ENCODE measurements at regions not wholly inside any gene's neighbourhood (a gene's known extent, or its start where the extent isn't known, plus 50 kb on each side); places are given as distances from the start of the nearest gene placed in this dataset.
A peak's percentile ranks its signal among the peaks of the same experiment; 100 is the strongest.

DNA sequence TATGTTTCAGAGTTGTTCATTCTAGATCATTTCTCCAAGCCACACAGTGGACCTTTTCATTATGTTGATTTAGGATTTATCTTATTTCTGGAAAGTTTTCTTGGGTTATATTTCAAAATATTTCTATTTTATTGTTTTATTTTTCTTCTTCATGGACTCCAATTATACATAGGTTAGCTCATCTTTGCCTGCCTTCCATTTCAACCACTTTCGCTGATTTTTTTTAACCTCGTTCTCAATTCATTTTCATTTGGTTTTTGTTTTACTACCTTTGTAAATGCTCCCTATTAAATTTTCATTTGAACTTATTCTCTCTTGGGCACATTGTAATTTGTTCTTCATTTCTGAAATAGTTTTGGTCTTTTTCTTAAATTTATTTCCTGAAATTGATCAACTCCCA lies 169.0 kb upstream of the PITX1 start:
- DNase-seq = no peak

DNA sequence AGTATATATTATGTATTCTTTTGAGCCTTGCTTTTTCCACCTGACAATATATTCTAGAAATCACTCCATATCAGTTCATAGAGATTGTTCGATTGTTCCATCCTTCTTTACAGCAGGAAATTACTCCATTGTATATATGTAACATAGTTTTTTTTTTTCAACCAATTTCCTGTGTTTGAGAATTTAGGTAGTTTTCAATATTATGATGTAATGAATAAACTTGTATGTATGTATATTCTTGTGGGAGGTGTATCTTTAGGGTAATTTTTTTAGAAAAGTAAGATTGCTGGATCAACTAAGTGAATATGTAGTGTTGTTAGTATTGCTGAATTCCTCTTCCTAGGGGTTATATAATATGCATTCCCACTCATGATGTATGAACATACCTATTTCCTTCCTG lies 165.9 kb upstream of the PITX1 start:
- no peak for DNase-seq

DNA sequence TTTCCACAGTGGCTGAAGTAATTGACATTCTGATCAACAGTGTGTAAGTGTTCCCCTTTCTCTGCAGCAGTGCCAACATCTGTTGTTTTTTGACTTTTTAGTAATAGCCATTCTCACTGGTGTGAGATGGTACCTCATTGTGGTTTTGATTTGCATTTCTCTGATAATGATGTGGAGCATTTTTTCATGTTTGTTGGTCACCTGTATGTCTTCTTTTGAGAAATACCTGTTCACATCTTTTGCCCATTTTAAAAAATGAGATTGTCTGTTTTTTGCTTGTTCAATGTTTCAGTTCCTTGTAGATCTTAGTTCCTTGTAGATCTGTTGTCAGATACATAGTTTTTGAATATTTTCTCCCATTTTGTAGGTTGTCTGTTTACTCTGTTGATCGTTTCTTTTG lies 162.5 kb upstream of the PITX1 start:
- no peak for DNase-seq

DNA sequence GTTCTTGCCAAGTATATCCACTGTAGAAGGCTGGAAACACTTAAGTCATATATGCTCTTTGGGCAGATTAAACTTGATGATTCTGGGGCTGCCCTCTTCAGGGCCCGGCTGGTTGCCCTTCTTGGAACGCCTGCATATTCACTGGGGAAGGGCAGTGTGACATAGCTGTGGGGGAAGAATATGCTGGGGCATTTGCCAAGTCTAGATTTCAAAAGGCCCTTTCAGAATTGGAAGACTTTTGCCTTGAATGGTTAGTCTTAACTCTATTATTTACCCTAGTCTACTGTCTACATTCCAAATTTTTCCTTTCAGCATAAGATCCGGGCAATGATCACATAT lies 161.2 kb upstream of the PITX1 start:
- DNase-seq = peak; percentile 39

DNA sequence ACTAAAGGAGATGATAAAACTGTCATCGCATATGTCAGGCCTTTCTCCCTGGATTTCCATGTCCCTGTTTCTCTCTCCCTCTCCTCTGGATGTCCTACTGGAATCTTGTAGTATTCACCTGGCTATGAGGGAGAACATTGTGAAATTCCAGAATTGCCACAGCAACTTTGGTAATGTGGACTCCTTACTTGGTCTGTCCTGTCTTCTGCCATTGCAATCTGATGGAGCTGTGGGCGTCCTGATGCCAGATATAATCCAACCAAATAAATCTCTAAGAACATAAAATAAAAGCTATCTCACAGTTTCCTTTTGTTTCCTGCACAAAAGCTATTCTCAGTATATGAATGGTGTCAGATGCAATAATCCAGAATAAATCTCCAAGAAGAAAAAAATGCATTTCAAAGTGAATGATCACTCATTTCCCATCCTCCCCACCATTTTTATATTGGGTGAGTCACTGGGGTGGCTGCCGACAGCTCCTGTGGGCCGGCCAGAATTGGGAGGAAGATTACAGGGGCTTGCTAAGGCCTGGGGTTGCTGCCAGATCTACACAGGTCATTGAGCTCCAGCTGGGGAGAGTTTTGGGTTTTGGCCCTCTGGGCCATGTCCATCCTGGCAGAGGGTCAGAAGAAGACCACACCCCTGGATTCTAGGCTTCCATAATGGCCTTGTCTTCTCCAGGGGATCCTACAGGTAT lies 160.7 kb upstream of the PITX1 start:
- peak; percentile 64 for DNase-seq

DNA sequence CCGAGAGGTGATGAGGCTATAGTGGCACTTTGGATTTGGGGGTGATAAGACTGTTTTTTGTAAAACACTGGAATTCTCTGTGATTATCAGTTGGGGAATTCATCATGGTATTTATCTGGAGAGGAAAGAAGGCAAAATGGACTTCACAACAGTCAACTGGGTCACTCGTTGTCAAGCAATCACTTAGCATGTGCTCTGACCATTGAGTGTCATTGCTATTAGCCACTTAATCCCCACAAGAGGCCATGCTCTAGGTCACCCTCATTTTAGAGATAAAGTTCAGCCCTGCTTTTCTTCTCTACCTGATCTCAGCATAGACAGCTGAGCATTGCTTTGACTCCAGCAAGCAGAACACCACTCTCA lies 160.1 kb upstream of the PITX1 start:
- DNase-seq = no peak

DNA sequence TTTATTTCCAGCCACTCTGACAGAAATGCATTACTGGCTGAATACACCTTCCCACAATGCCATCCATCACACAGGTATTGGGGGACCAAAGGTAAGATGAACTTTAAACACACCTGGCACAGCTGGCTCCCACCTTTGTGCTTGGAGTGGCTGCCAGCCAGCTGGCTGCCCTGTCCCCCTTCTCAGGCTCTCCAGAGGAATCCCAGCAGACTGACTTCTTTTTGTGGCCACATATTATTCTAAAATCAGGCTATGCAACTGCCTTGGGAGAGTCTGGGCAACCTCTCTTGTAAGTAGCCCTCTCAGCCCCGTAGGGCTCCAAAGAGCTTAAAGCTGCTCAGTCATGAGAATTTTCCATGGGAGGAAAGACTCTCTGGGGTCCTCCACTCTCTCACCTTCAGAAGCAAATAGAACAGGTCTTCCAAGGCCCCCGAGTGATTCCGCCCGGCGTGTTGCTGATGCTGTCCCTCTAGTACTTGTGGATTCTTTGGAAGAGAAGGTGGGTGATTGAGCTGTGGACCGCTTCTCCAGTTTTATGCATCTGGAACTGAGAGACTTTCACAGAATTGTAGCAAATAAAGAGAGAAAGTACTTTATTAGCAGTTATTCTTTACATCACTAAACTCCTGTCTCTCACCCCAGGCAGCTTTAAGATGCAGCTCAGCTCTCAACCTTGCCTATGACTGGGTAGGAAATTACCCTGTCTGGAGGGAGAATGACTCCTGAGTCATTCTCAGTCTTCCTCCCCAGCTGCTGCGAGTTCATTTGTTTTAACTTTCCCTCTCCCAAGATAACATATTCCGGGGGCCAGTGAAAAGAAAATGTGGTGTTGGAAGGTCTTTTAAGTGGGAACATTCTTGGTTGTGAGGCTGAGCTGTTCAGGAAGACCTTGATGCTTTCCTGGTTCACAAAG lies 159.4 kb upstream of the PITX1 start:
- DNase-seq = peak; percentile 60

DNA sequence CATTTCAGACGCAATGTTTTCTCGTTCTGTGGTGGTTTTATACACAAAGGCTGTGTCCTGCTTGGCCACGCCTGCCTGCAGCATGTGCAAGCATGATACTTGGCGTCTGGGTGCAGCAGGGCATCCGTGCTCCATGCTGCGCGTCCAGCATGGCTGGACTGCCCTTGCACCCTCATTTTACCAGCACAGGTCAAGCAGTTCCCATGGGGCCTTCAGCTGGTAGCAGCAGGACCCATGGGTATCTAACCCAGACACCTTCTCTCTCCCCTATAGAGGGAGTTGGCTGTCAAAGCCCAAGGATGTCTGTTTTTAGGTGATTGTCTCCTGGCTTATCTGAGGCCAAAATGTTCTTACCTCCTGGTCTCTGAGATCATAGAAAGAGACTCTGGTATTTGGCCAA lies 158.3 kb upstream of the PITX1 start:
- no peak for DNase-seq

DNA sequence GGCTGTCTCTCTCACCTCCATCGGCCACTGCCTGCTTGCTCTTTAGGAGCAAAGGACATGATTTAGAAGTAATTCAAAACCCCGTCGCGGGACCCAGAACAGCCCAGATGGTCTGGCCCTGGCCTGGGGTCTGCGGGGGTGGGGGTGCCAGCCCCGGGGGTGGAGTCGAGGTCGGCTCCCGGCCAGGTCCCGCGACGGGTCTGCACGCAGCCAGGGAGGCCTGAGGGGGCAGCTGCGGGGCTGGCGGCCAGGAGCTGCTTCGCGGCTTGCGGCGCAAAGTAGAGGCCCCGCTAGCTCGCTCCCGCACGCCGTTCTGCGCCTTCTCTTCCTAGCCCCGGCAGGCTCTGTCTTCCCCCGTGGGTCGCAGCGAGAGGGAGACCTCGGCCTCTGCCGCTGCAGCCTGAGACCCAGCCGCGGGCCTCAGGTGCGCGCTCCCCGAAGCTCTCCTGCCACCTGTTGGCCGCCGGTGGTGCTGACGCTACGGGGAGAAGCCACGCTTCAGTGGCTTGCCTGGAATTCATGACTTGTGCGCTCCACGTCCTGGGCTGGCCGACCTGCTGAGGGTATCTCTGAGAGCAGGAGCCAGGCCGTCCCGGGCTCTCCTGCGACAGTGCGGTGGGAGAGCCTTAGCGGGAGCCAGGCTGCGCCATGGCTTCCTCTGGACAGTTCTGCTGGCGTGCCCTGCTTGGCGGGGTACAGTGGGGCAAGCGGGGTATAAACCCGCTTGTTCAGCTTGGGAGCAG lies 157.2 kb upstream of the PITX1 start:
- peak; percentile 64 for DNase-seq

DNA sequence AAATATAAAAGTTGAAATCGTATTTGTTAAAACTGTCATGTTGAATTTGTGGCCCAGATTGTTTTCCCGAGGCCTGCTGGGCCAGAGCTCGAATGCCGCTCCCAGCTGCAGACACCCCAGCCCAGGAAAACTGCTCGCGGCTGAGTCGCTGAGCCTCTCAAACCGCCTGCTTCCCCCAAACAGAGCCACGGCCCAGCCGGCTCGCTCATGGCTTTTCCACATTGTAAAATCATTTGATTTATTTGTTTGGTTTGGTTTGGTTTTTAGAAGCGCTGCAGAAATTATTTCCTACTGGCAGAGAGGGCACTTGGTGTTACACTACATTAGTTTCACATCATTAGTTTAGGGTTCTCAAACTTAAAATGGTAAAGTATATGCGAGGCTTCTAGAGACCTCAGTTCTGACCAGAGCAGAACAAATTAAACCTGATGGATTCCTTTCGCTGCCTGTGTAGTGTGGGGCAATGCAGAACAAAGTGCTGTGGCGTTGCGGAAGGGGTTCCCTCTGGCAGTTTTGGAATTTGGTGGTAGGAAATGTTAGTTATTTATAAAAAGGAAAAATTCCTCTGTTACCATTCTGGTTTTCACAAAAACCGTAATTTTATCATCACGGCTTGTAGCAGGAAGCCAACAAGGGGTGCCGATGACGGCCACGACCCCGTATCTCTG lies 156.5 kb upstream of the PITX1 start:
- no peak for DNase-seq

DNA sequence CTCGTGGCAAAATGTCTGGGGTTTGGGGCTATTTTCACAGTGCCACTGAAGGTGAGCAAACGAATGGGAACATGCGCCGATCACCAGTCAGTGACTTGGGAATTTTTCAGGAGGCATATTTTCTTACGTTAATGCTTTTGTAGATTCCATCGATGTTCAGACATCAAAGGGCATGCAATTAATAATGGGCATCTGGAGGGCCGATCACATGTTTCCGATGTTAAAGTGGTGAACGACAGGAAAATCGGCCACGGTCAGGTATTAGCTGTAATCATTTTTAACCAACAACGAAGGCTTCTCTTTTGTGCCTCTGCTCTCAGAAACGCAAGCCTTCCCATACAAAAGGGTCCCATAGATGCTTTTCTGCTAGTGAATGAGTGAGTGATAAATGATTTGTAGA lies 155.0 kb upstream of the PITX1 start:
- DNase-seq = no peak

DNA sequence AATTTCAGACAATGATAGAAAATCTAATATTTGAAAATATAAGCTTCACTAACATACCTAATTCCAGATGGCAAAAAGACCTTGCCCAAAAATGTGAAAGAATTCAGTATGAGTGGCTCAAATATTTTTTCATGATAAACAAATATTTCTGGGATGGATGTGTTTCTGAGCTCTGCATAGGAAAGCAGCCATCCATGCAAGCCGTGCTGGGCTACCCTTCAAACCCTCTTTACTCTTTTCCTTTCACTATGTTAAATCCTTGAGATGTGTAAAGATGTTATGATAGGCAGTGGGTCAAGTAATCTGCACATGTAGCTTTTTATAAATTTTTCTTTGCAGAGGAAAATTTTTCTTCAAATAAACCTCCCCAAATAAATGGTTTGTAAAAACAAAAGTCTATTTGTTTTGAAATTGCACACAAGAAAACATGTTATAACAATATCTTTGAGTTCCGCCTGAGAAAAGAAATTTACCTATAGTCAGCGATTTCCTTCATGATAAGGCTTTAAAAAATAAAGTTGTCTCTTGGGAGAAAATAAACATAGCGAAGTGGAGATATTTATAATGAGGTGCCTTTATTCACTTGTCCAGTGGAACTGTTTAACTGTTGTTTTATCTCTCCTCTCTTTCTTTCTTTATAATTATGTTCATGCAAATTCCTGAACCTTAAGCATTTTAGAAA lies 154.3 kb upstream of the PITX1 start:
- no peak for DNase-seq

DNA sequence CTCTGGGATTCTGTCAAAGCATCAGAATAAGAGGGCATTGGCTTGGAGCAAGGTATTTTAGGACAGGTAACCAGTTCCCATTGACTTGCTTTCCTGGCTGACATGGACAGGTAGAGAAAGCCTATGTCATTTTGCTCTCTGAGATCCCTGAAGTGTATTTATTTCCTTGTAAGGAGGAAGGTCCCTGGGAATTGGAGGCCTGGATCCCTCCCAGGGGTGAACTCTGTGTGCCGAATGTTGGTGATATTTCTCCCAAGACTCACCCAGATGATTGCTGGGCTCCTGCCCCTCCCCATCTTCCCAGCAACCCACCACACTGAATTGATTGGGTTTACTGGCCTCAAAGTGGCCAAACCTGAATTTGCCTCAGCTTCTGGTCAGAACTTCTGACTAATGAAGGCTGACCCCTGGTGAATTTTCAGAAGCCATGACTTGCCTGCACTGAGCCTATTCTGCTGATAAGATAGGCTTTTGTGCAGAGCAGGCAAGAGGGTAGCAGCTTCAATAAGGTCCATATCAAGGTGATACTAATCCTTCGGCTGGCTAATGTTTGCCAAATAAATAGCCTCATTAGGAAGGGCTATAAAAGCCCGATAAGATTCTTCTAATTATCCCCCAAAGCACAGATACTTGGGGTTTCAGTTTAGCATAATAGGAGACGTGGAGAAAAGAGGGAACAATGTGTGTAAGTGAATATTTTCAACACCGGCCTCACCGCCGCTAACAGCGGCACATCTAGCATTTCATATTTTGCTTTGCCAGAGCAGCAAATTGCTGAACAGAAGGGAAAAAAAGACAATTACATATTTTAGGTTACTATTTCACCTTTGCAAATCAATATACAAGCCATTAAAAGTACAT lies 152.9 kb upstream of the PITX1 start:
- no peak for DNase-seq

DNA sequence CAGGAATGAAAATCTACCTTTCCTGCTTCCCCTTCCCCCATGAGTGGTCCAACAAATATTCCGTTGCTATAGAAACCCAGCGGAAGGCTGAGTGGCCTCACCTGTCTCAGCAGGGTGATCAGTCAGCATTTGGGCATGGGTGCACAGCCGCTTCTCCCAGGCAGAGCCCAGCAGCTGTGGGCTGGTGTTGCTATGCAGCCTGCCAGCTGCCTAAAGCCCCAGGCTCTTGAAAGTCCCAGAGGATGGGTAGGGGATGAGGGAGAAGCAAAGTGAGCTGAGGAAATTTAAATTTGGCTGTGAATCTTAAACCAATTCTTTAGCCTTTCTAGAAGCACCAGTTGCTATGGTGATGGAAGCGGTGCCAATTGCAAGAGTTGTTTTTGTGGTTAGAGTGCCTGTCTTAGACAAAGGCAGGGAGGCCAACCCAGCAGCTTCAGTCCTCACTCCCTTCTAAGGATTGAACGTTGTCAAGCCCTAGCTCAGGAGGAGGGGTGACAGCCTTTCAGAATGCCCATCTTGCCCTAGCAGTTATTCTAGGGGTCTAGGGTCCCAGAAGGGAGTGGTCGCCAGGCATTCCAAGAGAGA lies 151.5 kb upstream of the PITX1 start:
- DNase-seq = peak; percentile 67

DNA sequence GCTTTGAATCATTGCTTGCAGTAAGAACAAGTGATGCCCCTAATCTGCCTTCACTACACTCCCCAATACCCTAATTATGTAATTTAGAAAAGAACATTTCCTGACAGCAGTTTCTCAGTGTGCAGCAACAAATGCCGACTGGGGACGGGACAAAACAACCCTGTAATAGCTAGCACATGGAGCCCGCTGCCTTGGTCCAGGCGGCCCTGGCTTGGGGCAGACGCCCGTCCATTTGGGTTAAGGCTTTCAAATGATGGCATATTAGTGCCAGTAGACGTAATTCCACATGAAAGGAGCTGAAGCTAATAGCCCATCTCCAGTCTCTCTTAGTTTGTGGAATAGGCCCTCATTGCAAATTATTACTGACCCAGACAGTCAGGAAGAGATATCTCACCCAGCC lies 150.6 kb upstream of the PITX1 start:
- no peak for DNase-seq

DNA sequence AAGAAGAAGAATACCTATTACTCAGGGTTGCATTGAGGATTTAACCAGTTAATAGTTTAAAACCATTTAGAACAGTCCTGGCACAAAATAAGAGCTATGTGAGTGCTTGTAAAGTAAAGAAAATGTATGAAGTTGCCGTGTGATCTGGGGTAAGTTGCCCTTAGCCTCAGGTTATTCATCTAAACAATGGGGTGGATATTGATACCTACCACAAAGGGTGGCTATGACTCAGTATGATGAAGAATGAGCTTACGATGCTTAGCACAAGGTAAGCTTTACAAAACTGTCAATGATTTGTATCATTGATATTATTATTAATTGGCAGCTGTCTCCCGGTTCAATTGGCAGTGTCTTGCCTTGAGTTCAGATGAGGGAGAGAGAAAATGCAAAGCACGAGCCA lies 149.4 kb upstream of the PITX1 start:
- DNase-seq = no peak

DNA sequence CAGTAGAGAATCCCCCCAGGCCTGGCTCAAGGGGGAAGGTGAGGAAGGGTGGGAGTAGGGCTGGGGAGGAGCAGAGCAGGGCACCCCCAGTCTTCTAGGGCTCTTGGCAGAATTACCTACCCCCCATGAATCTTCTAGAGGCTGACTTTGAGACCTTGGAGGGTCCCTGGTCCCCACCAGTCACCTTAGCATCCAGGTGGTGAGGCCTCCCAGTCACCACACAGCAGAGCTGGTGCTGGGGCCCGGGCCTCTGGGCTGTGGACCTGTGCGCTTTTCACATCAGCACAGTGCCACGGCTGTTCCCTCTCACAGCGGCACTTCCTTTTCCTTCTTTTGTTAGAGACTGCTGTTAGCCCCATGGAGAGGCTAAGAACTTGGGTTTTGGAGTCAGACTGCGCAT lies 148.6 kb upstream of the PITX1 start:
- no peak for DNase-seq

DNA sequence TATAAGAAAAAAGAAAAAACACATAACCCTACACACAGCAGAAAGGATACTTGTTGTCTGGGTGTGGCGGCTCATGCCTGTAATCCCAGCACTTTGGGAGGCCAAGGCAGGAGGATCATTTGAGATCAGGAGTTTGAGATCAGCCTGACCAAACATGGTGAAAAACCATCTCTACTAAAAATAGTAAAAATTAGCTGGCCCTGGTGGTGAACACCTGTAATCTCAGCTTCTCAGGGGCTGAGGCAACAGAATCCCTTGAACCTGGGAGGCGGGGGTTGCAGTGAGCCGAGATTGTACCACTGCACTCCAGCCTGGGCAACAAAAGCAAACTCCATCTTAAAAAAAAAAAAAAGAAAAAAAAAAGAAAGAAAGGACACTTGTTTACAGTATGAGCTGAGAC lies 147.6 kb upstream of the PITX1 start:
- no peak for DNase-seq

DNA sequence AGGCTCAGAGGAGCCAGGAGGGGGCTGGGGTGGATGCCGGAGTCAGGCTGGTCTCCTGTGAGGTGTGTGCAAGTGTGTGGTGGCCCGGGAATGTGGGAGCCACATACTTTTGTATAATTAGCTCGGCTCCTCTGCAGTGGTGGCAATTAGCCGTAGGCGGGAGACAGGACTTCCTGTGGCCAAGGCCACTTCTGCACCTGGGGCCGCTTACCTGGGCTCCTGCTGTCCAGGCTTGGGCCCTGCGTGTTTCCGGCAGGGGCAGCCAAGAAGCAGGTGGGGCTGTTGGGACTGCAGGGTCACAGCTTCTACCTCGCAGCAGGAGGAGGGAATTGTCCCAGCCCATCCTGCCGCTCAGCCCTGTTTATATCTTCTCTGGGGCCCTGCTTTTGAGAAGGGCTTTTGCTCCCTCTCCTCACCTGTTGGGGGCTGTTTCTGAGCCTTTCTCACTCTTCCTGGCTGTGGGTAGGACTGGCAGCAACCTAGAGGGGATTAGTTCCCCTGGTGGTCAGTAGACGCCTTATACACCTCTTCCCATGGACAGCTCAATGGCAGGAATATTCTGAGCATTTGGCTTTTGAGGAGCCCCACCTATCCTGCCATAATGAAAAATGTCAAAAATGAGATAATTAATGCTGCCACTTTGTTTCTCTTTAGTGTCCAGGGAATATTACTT lies 145.4 kb upstream of the PITX1 start:
- DNase-seq = no peak

DNA sequence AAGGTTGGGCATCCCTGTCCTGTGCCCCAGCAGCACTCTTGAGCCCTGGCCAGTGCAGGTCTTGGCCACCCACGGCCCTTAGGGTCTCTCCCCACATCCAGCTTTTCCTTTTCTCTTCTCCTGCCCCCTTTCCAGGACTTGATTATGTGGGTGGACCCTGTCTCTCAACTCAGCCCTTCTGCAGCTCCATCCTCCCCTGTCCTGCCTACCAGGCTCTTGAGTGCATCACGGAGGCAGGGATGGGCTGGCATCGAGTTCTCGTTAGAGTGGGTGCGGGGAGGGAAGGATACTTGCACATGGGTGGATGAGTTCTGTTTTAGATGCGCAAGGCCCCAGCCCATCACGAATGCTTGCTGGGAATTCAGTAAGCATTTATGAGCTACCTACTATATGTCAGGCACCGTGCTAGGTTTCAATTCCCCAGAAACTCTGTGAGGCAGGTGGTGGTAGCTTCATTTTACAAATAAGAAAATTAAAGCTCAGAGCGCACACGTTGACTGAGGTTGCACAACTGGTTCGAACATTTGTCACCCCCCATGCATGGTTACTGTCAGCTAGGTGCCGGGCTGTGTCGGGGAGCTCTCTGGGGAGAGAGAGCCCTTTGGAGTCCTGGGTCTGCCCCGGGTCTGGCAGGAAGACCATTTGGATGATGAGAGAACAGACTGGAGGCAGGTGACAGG lies 144.6 kb upstream of the PITX1 start:
- DNase-seq = no peak
